B cell (primary cell): ENCODE measurements at regions not wholly inside any gene's neighbourhood (a gene's known extent, or its start where the extent isn't known, plus 50 kb on each side); places are given as distances from the start of the nearest gene placed in this dataset.

Experiments
- ATAC-seq: fragments of 200-7000 bp; cut with Tn5 transposase; one replicate; pipeline ENCODE4 v1.10.0; 2021; ENCODE audit warnings: low read depth, mild to moderate bottlenecking, moderate number of reproducible peaks, moderate library complexity
- CTCF ChIA-PET: fragments of 350-600 bp; sonication (Branson Sonifier 250); formaldehyde crosslinking; loops from one replicate; lab custom pipeline; 2021; ENCODE audit warnings: antibody characterized with exemption, inconsistent platforms; lab: Charles Lee
- POLR2A ChIA-PET: fragments of 350-600 bp; sonication (Branson Sonifier 250); formaldehyde crosslinking; loops from one replicate; lab custom pipeline; 2021; ENCODE audit warnings: antibody characterized with exemption; lab: Charles Lee
- DNase-seq: peaks from one replicate; pipeline ENCODE4 v3.0.0; 2013
- H2AFZ ChIP-seq: 2 replicates; pipeline ENCODE4 v1.6.1; 2012; ENCODE audit warnings: mild to moderate bottlenecking, low read depth, low read length; ENCODE audit not compliant: insufficient read depth, poor library complexity, severe bottlenecking
- H3K27ac ChIP-seq, 2 donors: 1 replicate in 1 of 2; 2 replicates in 1 of 2; pipeline ENCODE4 v1.5.1; 2012 to 2013; ENCODE audit warnings: low read length in 2 of 2, mild to moderate bottlenecking in 2 of 2, moderate library complexity in 1 of 2
- H3K27me3 ChIP-seq, 4 experiments: fragments of 200-600 bp in 1 of 4; sonication (generic) in 1 of 4; replicated peaks in 1 of 4; 1 replicate in 2 of 4; 2 replicates in 2 of 4; pipeline versions ENCODE4 v1.6.1 to v1.7.0; 2013 to 2016; ENCODE audit warnings: low read length in 3 of 4, mild to moderate bottlenecking in 2 of 4, mixed read lengths in 1 of 4, moderate library complexity in 1 of 4; ENCODE audit not compliant: insufficient read depth in 4 of 4, control insufficient read depth in 3 of 4; ENCODE audit errors: control extremely low read depth in 1 of 4
- H3K36me3 ChIP-seq, 2 experiments: replicated peaks in 1 of 2; 1 replicate in 1 of 2; 2 replicates in 1 of 2; pipeline versions ENCODE4 v1.6.1 to v1.7.1; 2013; ENCODE audit warnings: low read length in 1 of 2; ENCODE audit not compliant: insufficient read depth in 2 of 2, control insufficient read depth in 1 of 2; ENCODE audit errors: control extremely low read depth in 1 of 2, extremely low read depth in 1 of 2
- H3K4me1 ChIP-seq, 2 donors: fragments of 200-600 bp in 1 of 2; sonication (generic) in 1 of 2; 1 replicate in 1 of 2; 2 replicates in 1 of 2; pipeline versions ENCODE4 v1.5.1 to v1.6.1; 2013 to 2017; ENCODE audit warnings: low read length in 2 of 2; ENCODE audit not compliant: control insufficient read depth in 2 of 2, insufficient read depth in 2 of 2
- H3K4me2 ChIP-seq: replicated peaks from 2 replicates; pipeline ENCODE3; 2012; ENCODE audit warnings: mild to moderate bottlenecking, low read depth, low read length; ENCODE audit not compliant: poor library complexity, severe bottlenecking
- H3K4me3 ChIP-seq, 5 experiments: fragments of 200-600 bp in 1 of 5; sonication (generic) in 1 of 5; 1 replicate in 3 of 5; 2 replicates in 2 of 5; pipeline versions ENCODE4 v1.5.1 to v1.7.0; 2011 to 2016; ENCODE audit warnings: low read length in 4 of 5, mild to moderate bottlenecking in 4 of 5, low read depth in 2 of 5, control low read depth in 1 of 5, moderate library complexity in 1 of 5; ENCODE audit not compliant: insufficient read depth in 1 of 5; ENCODE audit errors: control extremely low read depth in 1 of 5, extremely low read depth in 1 of 5
- H3K79me2 ChIP-seq: fragments of 200-600 bp; sonication (generic); one replicate; pipeline ENCODE4 v1.6.0; 2016; ENCODE audit warnings: low read length; ENCODE audit not compliant: control insufficient read depth, insufficient read depth
- H3K9ac ChIP-seq: fragments of 200-600 bp; sonication (generic); 2 replicates; pipeline ENCODE4 v1.6.1; 2017; ENCODE audit warnings: mild to moderate bottlenecking, low read length, moderate library complexity
- H3K9me3 ChIP-seq, 3 donors: one replicate each; pipeline versions ENCODE4 v1.6.1 to v1.7.1; 2013; ENCODE audit warnings: low read length in 2 of 3; ENCODE audit not compliant: control insufficient read depth in 2 of 3, insufficient read depth in 1 of 3; ENCODE audit errors: control extremely low read depth in 1 of 3
- H4K20me1 ChIP-seq: 2 replicates; pipeline ENCODE4 v1.6.0; 2012; ENCODE audit warnings: mild to moderate bottlenecking, low read length; ENCODE audit not compliant: insufficient read depth, control insufficient read depth, poor library complexity, severe bottlenecking
- H3K27ac Mint-ChIP-seq: one replicate; pipeline ENCODE4 v1.8.0; 2021; ENCODE audit warnings: mixed read lengths
- H3K27me3 Mint-ChIP-seq: one replicate; pipeline ENCODE4 v1.8.0; 2021; ENCODE audit warnings: mixed read lengths
- H3K4me1 Mint-ChIP-seq: one replicate; pipeline ENCODE4 v1.8.0; 2021; ENCODE audit warnings: mixed read lengths
- H3K4me3 Mint-ChIP-seq: one replicate; pipeline ENCODE4 v1.8.0; 2021; ENCODE audit warnings: mixed read lengths
- H3K9me3 Mint-ChIP-seq: one replicate; pipeline ENCODE4 v1.8.0; 2022; ENCODE audit warnings: mixed read lengths; ENCODE audit not compliant: insufficient read depth
- CTCF ChIP-seq: fragments of 200-600 bp; IDR thresholded peaks from one replicate; pipeline ENCODE4 v1.8.0; 2022; ENCODE audit warnings: antibody characterized with exemption, mild to moderate bottlenecking
- EZH2 ChIP-seq: IDR thresholded peaks from 2 replicates; pipeline ENCODE4 v1.6.1; 2012; ENCODE audit warnings: borderline replicate concordance, low read depth, mild to moderate bottlenecking, moderate library complexity, low read length; ENCODE audit not compliant: insufficient read depth, poor library complexity, severe bottlenecking
- WGBS: methylation state at CpG from one replicate; pipeline ENCODE4 v1.1.5; 2013; ENCODE audit warnings: missing lambda C conversion rate; ENCODE audit not compliant: insufficient coverage; 5-methylcytosine and 5-hydroxymethylcytosine counted together
- intact Hi-C: fragments of 100-400 bp; cut with micrococcal nuclease; formaldehyde crosslinking; loops from one replicate; pipeline ENCODE4 v1.10.0; 2022

GRCh38 chr16:85372627-85373372, 240.3 kb upstream of the GSE1 start:
- Histone ChIP-seq H4K20me1 (no peaks in the 10 kb centered on the region), H3K4me2 (no peak overlapping the region), H3K79me2 (no peaks in the 10 kb centered on the region), H3K9ac (no peak overlapping the region), H3K9me3 (no peaks in the 10 kb centered on the region), H3K36me3 (no peaks in the 10 kb centered on the region), H3K27me3 (peaks cover 0 to 20% (median 0%) of the 10 kb centered on the region in 4 experiments), H2AFZ (no peak overlapping the region), H3K4me1 (no peaks in the 10 kb centered on the region), H3K27ac (no peak overlapping the region), H3K4me3 (no peak overlapping the region)
- ChIA-PET POLR2A (no interaction called here), CTCF (interaction anchor here (1.0 kb wide), 1 partner anchor 228 kb away, joined by 3 read pairs; no protein-coding TSS in a partner anchor)
- Mint-ChIP-seq H3K27ac (no peak overlapping the region), H3K4me1 (no peaks in the 10 kb centered on the region), H3K4me3 (no peak overlapping the region), H3K9me3 (no peaks in the 10 kb centered on the region), H3K27me3 (peaks cover 7% of the 10 kb centered on the region)
- ATAC-seq (no peak), DNase-seq (no peak)
- TF ChIP-seq CTCF, result no peak
- WGBS, result 44% methylated on average over 11 of the region's 15 CpGs
- intact Hi-C loops, result no loop called here

- Histone ChIP-seq H3K36me3 (no peaks in the 10 kb centered on the region), H3K9me3 (no peaks in the 10 kb centered on the region), H4K20me1 (no peaks in the 10 kb centered on the region), H3K4me3 (no peak overlapping the region), H3K4me2 (no peak overlapping the region), H3K27me3 (peaks cover 0 to 28% (median 3%) of the 10 kb centered on the region in 4 experiments), H3K79me2 (no peaks in the 10 kb centered on the region), H3K4me1 (no peaks in the 10 kb centered on the region), H3K27ac (no peak overlapping the region), H3K9ac (no peak overlapping the region), H2AFZ (no peak overlapping the region)
- ATAC-seq, result no peak
- Mint-ChIP-seq H3K9me3 (no peaks in the 10 kb centered on the region), H3K4me1 (no peaks in the 10 kb centered on the region), H3K27ac (no peak overlapping the region), H3K27me3 (peaks cover 7% of the 10 kb centered on the region), H3K4me3 (no peak overlapping the region)
- ChIA-PET POLR2A (no interaction called here), CTCF (no interaction called here)
- intact Hi-C loops, result no loop called here
- TF ChIP-seq EZH2 (no peak), CTCF (no peak)
- DNase-seq, result no peak
- WGBS, result 89% methylated on average over 41 of the region's 41 CpGs
These were observed 239.2 kb upstream of the GSE1 start for GRCh38 chr16:85373741-85374570.
